GM10248 (cell line): ENCODE measurements at regions not wholly inside any gene's neighbourhood (a gene's known extent, or its start where the extent isn't known, plus 50 kb on each side); places are given as distances from the start of the nearest gene placed in this dataset.
"Not testable (repeated sequence)": the region's sequence is repeated elsewhere in the genome, so short reads cannot be mapped to it uniquely, and the experiment has no call there.

Experiments used
- CTCF ChIA-PET: fragments of 300-600 bp; sonication (Branson Sonifier 250); formaldehyde crosslinking; extraction: SDS; loops from one replicate; lab custom pipeline; 2021; ENCODE audit warnings: antibody characterized with exemption; lab: Yijun Ruan, JAX
- POLR2A ChIA-PET: fragments of 350-650 bp; sonication (Branson Sonifier 250); formaldehyde crosslinking; extraction: SDS; loops from one replicate; lab custom pipeline; 2020; ENCODE audit warnings: antibody characterized with exemption; lab: Yijun Ruan, JAX
- DNase-seq: peaks from one replicate; pipeline ENCODE4 v3.0.0; 2012; ENCODE audit errors: extremely low spot score
- TF ChIP-seq, protein P1 (sequence below): IDR thresholded peaks from 2 replicates; pipeline ENCODE4 v1.5.1; 2012; ENCODE audit warnings: mild to moderate bottlenecking, low read depth; ENCODE audit errors: extremely low read depth, missing control alignments, control extremely low read depth

DNA sequence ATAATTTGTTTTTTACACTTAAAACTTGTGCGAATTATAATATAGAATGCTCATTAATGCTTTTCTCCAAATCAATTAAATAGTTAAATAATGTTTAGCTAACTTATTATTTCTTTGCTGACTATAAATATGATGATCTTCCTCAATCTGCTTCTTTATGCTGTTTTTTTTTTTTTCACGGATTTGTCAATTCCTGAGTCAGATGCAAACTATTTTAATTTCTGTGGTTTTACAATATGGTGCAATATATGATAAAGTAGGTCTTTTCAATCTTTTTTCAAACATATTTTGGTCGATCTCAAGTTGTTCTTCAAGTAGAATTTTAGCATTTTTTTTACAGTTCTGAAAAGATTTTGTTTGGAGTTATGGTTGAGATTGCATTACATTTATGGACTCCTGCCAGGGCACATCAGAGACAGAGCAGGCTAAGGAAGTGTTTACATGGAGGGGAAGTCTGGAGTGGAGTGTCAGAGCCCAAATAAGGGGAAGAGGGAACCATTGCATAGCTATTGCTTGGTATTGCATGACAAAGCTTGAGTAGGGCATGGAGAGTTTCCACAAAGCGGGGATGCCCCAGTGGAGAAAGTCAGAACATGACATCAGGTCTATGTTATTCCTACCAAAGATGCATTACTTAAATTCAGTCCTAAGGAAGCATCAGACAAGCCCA, 204.4 kb downstream of the OTUD1 start:
- DNase-seq, result no peak
- TF ChIP-seq, protein P1, sequence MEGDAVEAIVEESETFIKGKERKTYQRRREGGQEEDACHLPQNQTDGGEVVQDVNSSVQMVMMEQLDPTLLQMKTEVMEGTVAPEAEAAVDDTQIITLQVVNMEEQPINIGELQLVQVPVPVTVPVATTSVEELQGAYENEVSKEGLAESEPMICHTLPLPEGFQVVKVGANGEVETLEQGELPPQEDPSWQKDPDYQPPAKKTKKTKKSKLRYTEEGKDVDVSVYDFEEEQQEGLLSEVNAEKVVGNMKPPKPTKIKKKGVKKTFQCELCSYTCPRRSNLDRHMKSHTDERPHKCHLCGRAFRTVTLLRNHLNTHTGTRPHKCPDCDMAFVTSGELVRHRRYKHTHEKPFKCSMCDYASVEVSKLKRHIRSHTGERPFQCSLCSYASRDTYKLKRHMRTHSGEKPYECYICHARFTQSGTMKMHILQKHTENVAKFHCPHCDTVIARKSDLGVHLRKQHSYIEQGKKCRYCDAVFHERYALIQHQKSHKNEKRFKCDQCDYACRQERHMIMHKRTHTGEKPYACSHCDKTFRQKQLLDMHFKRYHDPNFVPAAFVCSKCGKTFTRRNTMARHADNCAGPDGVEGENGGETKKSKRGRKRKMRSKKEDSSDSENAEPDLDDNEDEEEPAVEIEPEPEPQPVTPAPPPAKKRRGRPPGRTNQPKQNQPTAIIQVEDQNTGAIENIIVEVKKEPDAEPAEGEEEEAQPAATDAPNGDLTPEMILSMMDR, result no peak
- POLR2A ChIA-PET, result no interaction called here
- CTCF ChIA-PET, result interaction anchor here (1.5 kb wide), 1 partner anchor 14 kb away, joined by 4 read pairs; no protein-coding TSS in a partner anchor

DNA sequence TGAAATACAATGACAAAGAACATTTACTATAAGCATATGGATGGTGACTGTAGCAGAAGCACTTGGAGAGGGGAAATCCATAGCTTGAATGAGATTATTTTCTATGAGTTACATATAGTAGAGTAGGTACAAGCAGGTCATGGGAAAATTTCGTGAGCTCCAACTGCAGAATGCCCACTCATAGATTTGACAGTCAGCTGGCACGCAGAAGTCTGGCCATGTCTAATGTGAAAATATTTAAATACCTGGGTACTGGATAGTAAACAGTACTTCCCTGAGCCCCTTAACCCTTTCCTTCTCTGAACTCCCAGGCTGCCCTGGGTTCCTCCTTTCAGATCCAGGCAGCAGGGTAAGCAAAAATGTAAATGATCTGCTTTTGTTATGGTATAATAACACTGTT, 209.7 kb downstream of the OTUD1 start:
- CTCF ChIA-PET, result no interaction called here
- no peak for DNase-seq
- POLR2A ChIA-PET, result no interaction called here
- TF ChIP-seq, protein P1, result no peak

DNA sequence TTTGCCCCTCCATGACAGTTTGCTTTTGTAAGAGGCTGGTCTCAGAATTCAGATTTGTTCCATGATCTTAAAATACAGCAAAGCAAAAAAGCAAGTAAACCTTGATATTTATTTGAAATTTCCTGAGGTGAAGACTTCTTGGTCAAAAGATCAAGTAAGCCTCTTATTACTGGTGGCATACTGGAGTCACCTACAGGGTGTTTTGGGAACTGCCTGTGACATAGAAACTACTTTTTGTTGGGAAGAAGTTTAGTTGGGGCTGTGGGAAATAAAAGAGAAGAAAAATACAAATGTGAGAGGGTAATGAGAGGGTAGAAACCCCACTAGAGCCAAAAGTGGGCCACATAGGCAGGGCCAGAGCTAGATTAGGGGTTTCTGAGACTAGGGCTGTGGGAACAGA, 217.9 kb downstream of the OTUD1 start:
- TF ChIP-seq, protein P1, result no peak
- POLR2A ChIA-PET, result no interaction called here
- DNase-seq, result no peak
- CTCF ChIA-PET, result interaction anchor here (0.9 to 1.3 kb wide), 5 partner anchors 9 to 342 kb away, joined by 3 to 4 read pairs (median 3); no protein-coding TSS in a partner anchor

DNA sequence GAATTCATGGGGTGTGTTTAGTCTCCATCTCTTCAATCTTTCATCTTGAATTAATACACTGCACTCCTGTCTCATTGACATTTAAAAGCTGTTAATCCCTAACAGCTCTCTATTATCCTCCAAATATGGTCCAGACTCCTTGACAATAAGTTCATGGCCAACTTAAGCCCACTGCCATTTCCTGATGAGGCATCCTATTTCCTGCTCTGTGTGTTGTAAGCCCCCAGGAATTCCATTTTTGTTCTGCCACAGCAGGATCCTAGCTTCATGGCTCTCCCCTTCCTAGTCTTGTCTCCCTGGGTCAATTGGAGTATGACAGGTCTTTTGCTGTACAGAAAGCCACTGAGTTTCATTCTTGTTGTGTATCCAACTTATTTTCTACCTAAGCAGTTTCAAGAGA, 218.8 kb downstream of the OTUD1 start:
- POLR2A ChIA-PET, result no interaction called here
- TF ChIP-seq, protein P1, result no peak
- no peak for DNase-seq
- CTCF ChIA-PET, result interaction anchor here (0.7 to 1.3 kb wide), 6 partner anchors 8 to 343 kb away, joined by 3 to 4 read pairs (median 3); no protein-coding TSS in a partner anchor

DNA sequence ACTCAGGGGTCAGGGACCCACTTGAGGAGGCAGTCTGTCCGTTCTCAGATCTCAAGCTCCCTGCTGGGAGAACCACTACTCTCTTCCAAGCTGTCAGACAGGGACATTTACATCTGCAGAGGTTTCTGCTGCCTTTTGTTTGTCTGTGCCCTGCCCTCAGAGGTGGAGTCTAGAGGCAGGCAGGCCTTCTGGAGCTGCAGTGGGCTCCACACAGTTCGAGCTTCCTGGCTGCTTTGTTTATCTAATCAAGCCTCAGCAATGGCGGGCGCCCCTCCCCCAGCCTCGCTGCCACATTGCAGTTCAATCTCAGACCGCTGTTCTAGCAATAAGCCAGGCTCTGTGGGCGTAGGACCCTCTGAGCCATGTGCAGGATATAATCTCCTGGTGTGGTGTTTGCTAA, 233.0 kb downstream of the OTUD1 start:
- CTCF ChIA-PET, DNase-seq, POLR2A ChIA-PET: not testable (repeated sequence)

DNA sequence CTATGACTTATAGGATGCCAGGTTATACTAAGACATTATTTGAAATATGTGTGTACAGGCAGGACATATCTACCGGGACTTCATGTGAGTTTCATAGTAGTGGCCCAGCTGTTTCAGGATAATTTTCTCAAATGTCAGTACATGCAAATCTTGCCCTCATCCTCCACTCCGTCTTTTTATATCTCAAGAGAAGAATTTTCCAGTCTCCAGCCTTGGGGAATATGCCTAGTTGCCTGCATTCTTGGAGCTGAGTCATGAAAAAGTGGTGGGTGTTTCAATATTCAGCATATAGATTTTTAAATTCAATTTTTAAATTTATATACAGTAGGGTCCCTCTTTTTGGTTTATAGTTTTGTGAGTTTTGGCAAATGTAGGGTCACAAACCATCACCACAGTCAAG, 236.7 kb downstream of the OTUD1 start:
- no peak for DNase-seq
- TF ChIP-seq, protein P1, result no peak
- CTCF ChIA-PET, result interaction anchor here (1.3 kb wide), 2 partner anchors 11 to 16 kb away, joined by 3 read pairs; no protein-coding TSS in a partner anchor
- POLR2A ChIA-PET, result no interaction called here

DNA sequence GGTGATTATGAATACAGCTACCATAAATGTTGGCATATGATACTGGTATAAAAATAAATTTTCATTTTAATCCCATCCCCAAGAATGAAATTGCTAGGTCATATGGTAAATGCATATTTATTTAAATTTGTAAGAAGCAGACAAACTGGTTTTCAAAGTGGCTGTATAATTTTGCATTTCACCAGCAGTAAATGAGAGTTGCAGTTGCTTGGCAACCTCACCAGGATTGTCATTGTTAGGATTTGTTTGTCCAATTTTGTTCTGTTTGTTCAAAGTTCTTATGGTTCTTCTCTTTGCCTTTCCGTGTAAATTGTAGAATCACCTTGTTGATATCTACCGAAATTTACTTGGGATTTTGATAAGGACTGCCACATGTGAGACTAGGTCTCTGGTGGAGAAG, 237.4 kb downstream of the OTUD1 start:
- CTCF ChIA-PET, result no interaction called here
- DNase-seq, result no peak
- POLR2A ChIA-PET, result no interaction called here
- TF ChIP-seq, protein P1, result no peak
